ENCODE measurements at regions not wholly inside any gene's neighbourhood (a gene's known extent, or its start where the extent isn't known, plus 50 kb on each side); places are given as distances from the start of the nearest gene placed in this dataset.

GRCh38 chr4:159410076-159410777 lies 307.3 kb downstream of the RAPGEF2 start:
- no peaks in the 10 kb centered on the region for H3K79me2 ChIP-seq (ENCODE audit: control insufficient read depth, insufficient read depth, low read length)
- no peak overlapping the region for H3K4me3 ChIP-seq (ENCODE audit: control extremely low read depth in 1 of 5, extremely low read depth in 1 of 5, insufficient read depth in 1 of 5, low read depth in 2 of 5, low read length in 4 of 5)
- no peaks in the 10 kb centered on the region for H4K20me1 ChIP-seq (ENCODE audit: control insufficient read depth, insufficient read depth, low read length, poor library complexity, severe bottlenecking)
- Mint-ChIP-seq H3K4me3 (no peak overlapping the region), H3K9me3 (ENCODE audit: insufficient read depth) (no peaks in the 10 kb centered on the region), H3K27ac (no peak overlapping the region), H3K27me3 (peaks cover 3% of the 10 kb centered on the region), H3K4me1 (no peaks in the 10 kb centered on the region)
- no peaks in the 10 kb centered on the region for H3K9me3 ChIP-seq (ENCODE audit: control extremely low read depth in 1 of 3, control insufficient read depth in 2 of 3, insufficient read depth in 1 of 3, low read length in 2 of 3)
- ATAC-seq (ENCODE audit: low read depth) (no peak), DNase-seq (no peak)
- WGBS (ENCODE audit: insufficient coverage), result no CpG with 5 or more reads among the region's 4 CpGs
- no peaks in the 10 kb centered on the region for H3K36me3 ChIP-seq (replicated peaks in 1 of 2; ENCODE audit: control extremely low read depth in 1 of 2, control insufficient read depth in 1 of 2, extremely low read depth in 1 of 2, insufficient read depth in 2 of 2, low read length in 1 of 2)
- POLR2A ChIA-PET, result no interaction called here
- no peaks in the 10 kb centered on the region for H3K4me1 ChIP-seq (ENCODE audit: control insufficient read depth in 2 of 2, insufficient read depth in 2 of 2, low read length in 2 of 2)
- no peak overlapping the region for H3K4me2 ChIP-seq (replicated peaks; ENCODE audit: low read depth, low read length, poor library complexity, severe bottlenecking)
- no peak overlapping the region for H2AFZ ChIP-seq (ENCODE audit: insufficient read depth, low read depth, low read length, poor library complexity, severe bottlenecking)
- no peak overlapping the region for H3K9ac ChIP-seq (ENCODE audit: low read length)
- no peak overlapping the region for H3K27ac ChIP-seq (ENCODE audit: low read length in 2 of 2)
- intact Hi-C loops (cut with micrococcal nuclease), result no loop called here
- H3K27me3 ChIP-seq (replicated peaks in 1 of 4; ENCODE audit: control extremely low read depth in 1 of 4, control insufficient read depth in 3 of 4, insufficient read depth in 4 of 4, low read length in 3 of 4), result no peaks in the 10 kb centered on the region
- TF ChIP-seq EZH2 (IDR thresholded peaks at IDR 0.05; ENCODE audit: borderline replicate concordance, insufficient read depth, low read depth, low read length, poor library complexity, severe bottlenecking) (no peak), CTCF (IDR thresholded peaks at IDR 0.05) (no peak)
- CTCF ChIA-PET, result no interaction called here

GRCh38 chr4:159410891-159411290 lies 308.0 kb downstream of the RAPGEF2 start:
- Histone ChIP-seq H3K4me2 (replicated peaks; ENCODE audit: low read depth, low read length, poor library complexity, severe bottlenecking) (no peak overlapping the region), H3K79me2 (ENCODE audit: control insufficient read depth, insufficient read depth, low read length) (no peaks in the 10 kb centered on the region), H3K27ac (ENCODE audit: low read length in 2 of 2) (no peak overlapping the region), H4K20me1 (ENCODE audit: control insufficient read depth, insufficient read depth, low read length, poor library complexity, severe bottlenecking) (no peaks in the 10 kb centered on the region), H3K9me3 (ENCODE audit: control extremely low read depth in 1 of 3, control insufficient read depth in 2 of 3, insufficient read depth in 1 of 3, low read length in 2 of 3) (peaks cover 0 to 3% (median 0%) of the 10 kb centered on the region in 3 donors), H3K36me3 (replicated peaks in 1 of 2; ENCODE audit: control extremely low read depth in 1 of 2, control insufficient read depth in 1 of 2, extremely low read depth in 1 of 2, insufficient read depth in 2 of 2, low read length in 1 of 2) (no peaks in the 10 kb centered on the region), H2AFZ (ENCODE audit: insufficient read depth, low read depth, low read length, poor library complexity, severe bottlenecking) (no peak overlapping the region), H3K9ac (ENCODE audit: low read length) (no peak overlapping the region), H3K27me3 (replicated peaks in 1 of 4; ENCODE audit: control extremely low read depth in 1 of 4, control insufficient read depth in 3 of 4, insufficient read depth in 4 of 4, low read length in 3 of 4) (no peaks in the 10 kb centered on the region), H3K4me1 (ENCODE audit: control insufficient read depth in 2 of 2, insufficient read depth in 2 of 2, low read length in 2 of 2) (no peaks in the 10 kb centered on the region), H3K4me3 (ENCODE audit: control extremely low read depth in 1 of 5, extremely low read depth in 1 of 5, insufficient read depth in 1 of 5, low read depth in 2 of 5, low read length in 4 of 5) (no peak overlapping the region)
- TF ChIP-seq EZH2 (IDR thresholded peaks at IDR 0.05; ENCODE audit: borderline replicate concordance, insufficient read depth, low read depth, low read length, poor library complexity, severe bottlenecking), result no peak
- H3K27me3 Mint-ChIP-seq, result peaks cover 3% of the 10 kb centered on the region
- no peaks in the 10 kb centered on the region for H3K4me1 Mint-ChIP-seq
- no peak for ATAC-seq (ENCODE audit: low read depth)
- ChIA-PET CTCF (no interaction called here), POLR2A (no interaction called here)
- intact Hi-C loops (cut with micrococcal nuclease), result no loop called here
- DNase-seq, result no peak
- no peak overlapping the region for H3K4me3 Mint-ChIP-seq
- H3K9me3 Mint-ChIP-seq (ENCODE audit: insufficient read depth), result no peaks in the 10 kb centered on the region
- no CpG with 5 or more reads among the region's 5 CpGs for WGBS (ENCODE audit: insufficient coverage)
- H3K27ac Mint-ChIP-seq, result no peak overlapping the region

Data from B cell (primary cell).